KMS-11 (cell line): ENCODE measurements at regions not wholly inside any gene's neighbourhood (a gene's known extent, or its start where the extent isn't known, plus 50 kb on each side); places are given as distances from the start of the nearest gene placed in this dataset.

ENCODE experiments used
- H2AFZ ChIP-seq: fragments of 200-600 bp; sonication (generic); 2 replicates; pipeline ENCODE4 v1.6.1; 2016; ENCODE audit warnings: antibody characterized with exemption, mixed run types, low read depth
- H3K27ac ChIP-seq: fragments of 200-600 bp; sonication (generic); 2 replicates; pipeline ENCODE4 v1.6.1; 2016; ENCODE audit warnings: mild to moderate bottlenecking, mixed run types
- H3K27me3 ChIP-seq: fragments of 200-600 bp; sonication (generic); 2 replicates; pipeline ENCODE4 v1.6.1; 2017; ENCODE audit warnings: mild to moderate bottlenecking, low read depth, mixed run types, moderate library complexity; ENCODE audit not compliant: insufficient read depth
- H3K36me3 ChIP-seq: fragments of 200-600 bp; sonication (generic); 2 replicates; pipeline ENCODE4 v1.6.1; 2017; ENCODE audit warnings: mild to moderate bottlenecking, mixed run types; ENCODE audit not compliant: insufficient read depth
- H3K4me1 ChIP-seq: fragments of 200-600 bp; sonication (generic); 2 replicates; pipeline ENCODE4 v1.6.1; 2016; ENCODE audit warnings: mild to moderate bottlenecking, low read depth, mixed run types; ENCODE audit not compliant: poor library complexity, severe bottlenecking
- H3K4me2 ChIP-seq: fragments of 200-600 bp; sonication (generic); 2 replicates; pipeline ENCODE4 v1.7.0; 2016; ENCODE audit warnings: mild to moderate bottlenecking, mixed run types
- H3K4me3 ChIP-seq: fragments of 200-600 bp; sonication (generic); IDR thresholded peaks from 2 replicates; pipeline ENCODE4 v1.6.1; 2017; ENCODE audit warnings: low read depth, low read length, mixed read lengths; ENCODE audit not compliant: insufficient read depth
- H3K79me2 ChIP-seq: fragments of 200-600 bp; sonication (generic); 2 replicates; pipeline ENCODE4 v1.6.1; 2016; ENCODE audit warnings: low read depth, mixed run types; ENCODE audit not compliant: insufficient read depth
- H3K9ac ChIP-seq: fragments of 200-600 bp; sonication (generic); 2 replicates; pipeline ENCODE4 v1.6.1; 2016; ENCODE audit warnings: mild to moderate bottlenecking, mixed run types
- H4K20me1 ChIP-seq: fragments of 200-600 bp; sonication (generic); 2 replicates; pipeline ENCODE4 v1.6.1; 2016; ENCODE audit warnings: mild to moderate bottlenecking, mixed run types; ENCODE audit not compliant: insufficient read depth
- TF ChIP-seq, protein P1 (sequence below): fragments of 200-600 bp; sonication (generic); conservative IDR thresholded peaks from 2 replicates; pipeline ENCODE4 v1.6.1; 2017; ENCODE audit warnings: low read depth, mild to moderate bottlenecking, antibody characterized with exemption, low read length, moderate library complexity, mixed read lengths

DNA sequence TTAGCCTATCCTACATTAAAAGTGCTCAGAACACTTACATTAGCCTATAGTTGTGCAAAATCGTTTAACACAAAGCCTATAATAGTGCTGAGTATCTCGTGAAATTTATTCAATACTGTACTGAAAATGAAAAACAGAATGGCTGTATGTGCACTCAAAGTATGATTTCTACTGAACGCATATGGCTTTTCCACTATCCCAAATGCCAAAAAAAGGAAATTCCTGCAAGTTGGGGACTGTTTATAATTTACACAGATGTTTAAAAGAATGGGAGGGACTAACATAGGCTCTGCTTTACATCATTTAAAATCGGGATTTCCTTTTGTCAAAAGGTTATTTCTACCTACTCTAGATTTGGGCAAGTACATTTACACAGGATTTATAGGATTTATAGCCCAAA lies 101.4 kb upstream of the PELI1 start:
- TF ChIP-seq, protein P1, sequence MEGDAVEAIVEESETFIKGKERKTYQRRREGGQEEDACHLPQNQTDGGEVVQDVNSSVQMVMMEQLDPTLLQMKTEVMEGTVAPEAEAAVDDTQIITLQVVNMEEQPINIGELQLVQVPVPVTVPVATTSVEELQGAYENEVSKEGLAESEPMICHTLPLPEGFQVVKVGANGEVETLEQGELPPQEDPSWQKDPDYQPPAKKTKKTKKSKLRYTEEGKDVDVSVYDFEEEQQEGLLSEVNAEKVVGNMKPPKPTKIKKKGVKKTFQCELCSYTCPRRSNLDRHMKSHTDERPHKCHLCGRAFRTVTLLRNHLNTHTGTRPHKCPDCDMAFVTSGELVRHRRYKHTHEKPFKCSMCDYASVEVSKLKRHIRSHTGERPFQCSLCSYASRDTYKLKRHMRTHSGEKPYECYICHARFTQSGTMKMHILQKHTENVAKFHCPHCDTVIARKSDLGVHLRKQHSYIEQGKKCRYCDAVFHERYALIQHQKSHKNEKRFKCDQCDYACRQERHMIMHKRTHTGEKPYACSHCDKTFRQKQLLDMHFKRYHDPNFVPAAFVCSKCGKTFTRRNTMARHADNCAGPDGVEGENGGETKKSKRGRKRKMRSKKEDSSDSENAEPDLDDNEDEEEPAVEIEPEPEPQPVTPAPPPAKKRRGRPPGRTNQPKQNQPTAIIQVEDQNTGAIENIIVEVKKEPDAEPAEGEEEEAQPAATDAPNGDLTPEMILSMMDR, result no peak
- H3K36me3 ChIP-seq, result no peaks in the 10 kb centered on the region
- H3K79me2 ChIP-seq, result no peaks in the 10 kb centered on the region
- no peak overlapping the region for H3K4me2 ChIP-seq
- H2AFZ ChIP-seq, result no peak overlapping the region
- H3K4me3 ChIP-seq, result no peak overlapping the region
- no peaks in the 10 kb centered on the region for H4K20me1 ChIP-seq
- H3K27me3 ChIP-seq, result no peaks in the 10 kb centered on the region
- H3K27ac ChIP-seq, result no peak overlapping the region
- no peaks in the 10 kb centered on the region for H3K4me1 ChIP-seq
- H3K9ac ChIP-seq, result no peak overlapping the region

DNA sequence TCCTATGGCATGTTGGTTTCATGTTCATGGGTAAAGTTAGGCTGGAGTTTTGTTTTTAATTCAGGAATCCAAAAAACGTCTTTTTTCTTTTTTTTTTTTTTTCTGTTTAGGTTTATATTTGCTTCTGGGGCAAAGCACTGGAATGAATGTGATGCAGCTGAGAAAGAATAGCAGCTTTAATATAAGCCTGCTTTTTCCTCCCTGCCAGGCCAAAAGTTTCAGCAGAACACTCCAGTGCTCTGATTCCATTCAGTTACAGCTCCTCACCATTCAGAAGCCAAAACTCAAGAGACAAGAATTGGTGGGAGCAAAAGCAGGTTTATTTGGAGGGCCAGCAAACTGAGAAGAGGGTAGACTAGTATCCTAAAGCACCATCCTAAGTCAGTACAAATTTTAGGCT lies 102.7 kb upstream of the PELI1 start:
- H3K4me3 ChIP-seq, result no peak overlapping the region
- no peak overlapping the region for H2AFZ ChIP-seq
- no peaks in the 10 kb centered on the region for H3K36me3 ChIP-seq
- TF ChIP-seq, protein P1, result no peak
- no peak overlapping the region for H3K27ac ChIP-seq
- H3K4me2 ChIP-seq, result no peak overlapping the region
- no peaks in the 10 kb centered on the region for H3K4me1 ChIP-seq
- H3K79me2 ChIP-seq, result no peaks in the 10 kb centered on the region
- H3K9ac ChIP-seq, result no peak overlapping the region
- no peaks in the 10 kb centered on the region for H3K27me3 ChIP-seq
- H4K20me1 ChIP-seq, result no peaks in the 10 kb centered on the region

DNA sequence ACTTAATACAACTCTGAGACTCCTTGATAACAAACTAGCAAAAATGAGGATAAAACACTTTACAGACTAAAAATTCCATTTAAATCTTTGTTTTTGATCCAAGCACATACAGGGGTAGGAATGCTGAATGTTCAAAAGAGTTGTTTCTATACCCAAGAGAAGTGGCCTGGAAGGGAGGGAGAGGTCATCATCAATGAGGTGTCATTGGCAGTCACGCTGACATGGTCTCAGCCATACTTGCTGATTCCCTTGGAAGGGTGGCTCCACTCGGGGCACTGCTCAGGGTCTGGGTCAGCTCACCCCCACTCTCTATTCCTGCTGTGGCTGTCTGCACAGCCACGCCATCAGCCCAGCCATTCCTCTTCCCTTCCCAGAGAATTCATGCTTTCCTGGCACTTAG lies 105.2 kb upstream of the PELI1 start:
- H3K36me3 ChIP-seq, result no peaks in the 10 kb centered on the region
- H3K4me1 ChIP-seq, result no peaks in the 10 kb centered on the region
- no peak overlapping the region for H2AFZ ChIP-seq
- TF ChIP-seq, protein P1, result no peak
- H3K27ac ChIP-seq, result no peak overlapping the region
- no peak overlapping the region for H3K4me2 ChIP-seq
- no peaks in the 10 kb centered on the region for H4K20me1 ChIP-seq
- no peak overlapping the region for H3K9ac ChIP-seq
- no peaks in the 10 kb centered on the region for H3K79me2 ChIP-seq
- H3K27me3 ChIP-seq, result no peaks in the 10 kb centered on the region
- no peak overlapping the region for H3K4me3 ChIP-seq

DNA sequence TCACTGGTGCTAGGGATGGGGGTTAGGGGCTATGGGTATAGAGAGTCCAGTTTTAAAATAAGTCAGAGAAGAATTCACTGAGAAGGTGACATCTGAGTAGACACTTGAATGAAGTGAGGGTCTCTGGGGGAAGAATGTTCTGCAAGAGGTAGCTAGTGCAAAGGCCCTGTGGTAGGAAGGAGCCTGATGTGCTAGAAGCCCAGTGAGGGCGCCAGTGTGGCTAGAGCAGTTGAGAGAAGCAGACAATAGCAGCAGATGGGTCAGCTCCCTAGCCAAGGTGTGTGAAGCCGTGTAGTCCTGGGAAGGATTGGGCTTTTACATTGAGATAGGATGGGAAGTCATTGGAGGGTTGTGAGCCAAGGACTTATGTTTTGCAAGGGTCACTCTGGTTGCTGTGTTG lies 105.8 kb upstream of the PELI1 start:
- Histone ChIP-seq H3K27me3 (no peaks in the 10 kb centered on the region), H4K20me1 (no peaks in the 10 kb centered on the region), H3K4me3 (no peak overlapping the region), H3K36me3 (no peaks in the 10 kb centered on the region), H3K4me1 (no peaks in the 10 kb centered on the region), H3K9ac (no peak overlapping the region), H3K27ac (no peak overlapping the region), H3K4me2 (no peak overlapping the region), H2AFZ (no peak overlapping the region), H3K79me2 (no peaks in the 10 kb centered on the region)
- TF ChIP-seq, protein P1, result no peak
